ENCODE measurements at regions not wholly inside any gene's neighbourhood (a gene's known extent, or its start where the extent isn't known, plus 50 kb on each side); places are given as distances from the start of the nearest gene placed in this dataset.
"Not testable (repeated sequence)": the region's sequence is repeated elsewhere in the genome, so short reads cannot be mapped to it uniquely, and the experiment has no call there.

DNA sequence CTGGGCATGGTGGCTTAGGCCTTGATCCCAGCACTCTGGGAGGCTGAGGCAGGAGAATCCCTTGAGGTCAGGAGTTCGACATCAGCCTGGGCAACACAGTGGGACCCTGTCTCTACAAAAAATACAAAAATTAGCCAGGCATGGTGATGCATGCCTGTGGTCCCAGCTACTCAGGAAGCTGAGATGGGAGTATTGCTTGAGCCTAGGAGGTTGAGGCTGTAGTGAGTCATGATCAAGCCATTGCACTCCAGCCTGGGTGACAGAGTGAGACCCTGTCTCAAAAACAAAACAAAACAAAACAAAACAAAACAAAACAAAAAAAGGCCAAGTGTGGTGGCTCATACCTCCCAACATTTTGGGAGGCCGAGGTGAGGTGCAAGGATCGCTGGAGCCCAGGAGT lies 111.8 kb upstream of the XPO1 start:
- TF ChIP-seq EZH2 (IDR thresholded peaks at IDR 0.05); POLR2AphosphoS5 (IDR thresholded peaks at IDR 0.05; ENCODE audit: borderline replicate concordance, low read depth, low read length): not testable (repeated sequence)
